ENCODE measurements at regions not wholly inside any gene's neighbourhood (a gene's known extent, or its start where the extent isn't known, plus 50 kb on each side); places are given as distances from the start of the nearest gene placed in this dataset.

DNA sequence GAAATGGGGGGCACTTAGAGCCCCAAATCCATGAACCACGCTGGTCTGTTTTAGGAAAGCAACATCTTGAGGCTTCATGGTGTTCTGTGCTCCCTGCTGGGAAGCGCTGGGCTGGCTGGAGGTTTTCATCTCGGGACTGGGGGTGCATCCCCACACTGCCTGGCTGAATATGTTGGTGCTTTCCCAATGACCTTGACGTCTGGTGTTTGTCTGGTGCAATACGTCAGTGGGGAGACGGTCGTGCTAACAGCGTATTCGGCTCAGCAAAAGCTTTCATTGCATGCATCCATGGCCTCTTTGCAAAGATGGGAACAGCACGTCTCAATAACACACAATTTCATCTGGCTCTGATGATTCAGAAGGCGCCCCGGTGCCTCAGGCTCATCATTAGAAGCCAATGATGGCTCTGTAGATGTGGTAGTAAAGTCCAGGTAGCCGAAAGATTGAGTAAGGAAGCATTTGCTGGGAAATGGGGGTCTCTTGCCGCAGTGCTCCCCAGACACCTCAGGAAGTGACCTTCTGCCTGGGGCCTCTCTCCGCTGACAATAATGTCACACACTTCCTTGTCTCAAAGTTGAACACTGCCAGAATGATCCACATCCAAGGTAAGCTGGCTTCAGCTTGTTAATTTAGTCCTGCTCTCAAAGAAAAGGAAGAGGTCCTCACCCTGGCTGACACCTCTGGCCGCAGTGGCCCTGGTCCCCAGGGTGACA is 97.7 kb downstream of the ING1 start:
- peaks cover 13% of the 10 kb centered on the region for H3K4me1 ChIP-seq (ENCODE audit: insufficient read depth, low read length)
- H3K9ac ChIP-seq (ENCODE audit: low read length) = no peak overlapping the region
- no peak overlapping the region for H2AFZ ChIP-seq (ENCODE audit: low read length)
- intact Hi-C loops (cut with micrococcal nuclease) = no loop called here
- no peak overlapping the region for H3K4me2 ChIP-seq (ENCODE audit: low read length)
- peaks cover 30% of the 10 kb centered on the region for H3K27me3 ChIP-seq (ENCODE audit: low read length)
- H3K36me3 ChIP-seq (ENCODE audit: low read depth, low read length) = no peaks in the 10 kb centered on the region
- no peaks in the 10 kb centered on the region for H3F3A ChIP-seq (ENCODE audit: low read length, unreplicated experiment)
- H3K9me2 ChIP-seq (replicated peaks; ENCODE audit: low read length) = no peaks in the 10 kb centered on the region
- POLR2A ChIA-PET (ENCODE audit: unreplicated experiment) = no interaction called here
- H3K4me3 ChIP-seq (ENCODE audit: low read length) = no peak overlapping the region
- DNase-seq (no peak), ATAC-seq (no peak)
- TF ChIP-seq EZH2phosphoT487 (IDR thresholded peaks at IDR 0.05; ENCODE audit: borderline replicate concordance, low read length) (no peak), EZH2 (IDR thresholded peaks at IDR 0.05; ENCODE audit: low read length, unreplicated experiment) (no peak)
- TF ChIP-seq, protein P1, sequence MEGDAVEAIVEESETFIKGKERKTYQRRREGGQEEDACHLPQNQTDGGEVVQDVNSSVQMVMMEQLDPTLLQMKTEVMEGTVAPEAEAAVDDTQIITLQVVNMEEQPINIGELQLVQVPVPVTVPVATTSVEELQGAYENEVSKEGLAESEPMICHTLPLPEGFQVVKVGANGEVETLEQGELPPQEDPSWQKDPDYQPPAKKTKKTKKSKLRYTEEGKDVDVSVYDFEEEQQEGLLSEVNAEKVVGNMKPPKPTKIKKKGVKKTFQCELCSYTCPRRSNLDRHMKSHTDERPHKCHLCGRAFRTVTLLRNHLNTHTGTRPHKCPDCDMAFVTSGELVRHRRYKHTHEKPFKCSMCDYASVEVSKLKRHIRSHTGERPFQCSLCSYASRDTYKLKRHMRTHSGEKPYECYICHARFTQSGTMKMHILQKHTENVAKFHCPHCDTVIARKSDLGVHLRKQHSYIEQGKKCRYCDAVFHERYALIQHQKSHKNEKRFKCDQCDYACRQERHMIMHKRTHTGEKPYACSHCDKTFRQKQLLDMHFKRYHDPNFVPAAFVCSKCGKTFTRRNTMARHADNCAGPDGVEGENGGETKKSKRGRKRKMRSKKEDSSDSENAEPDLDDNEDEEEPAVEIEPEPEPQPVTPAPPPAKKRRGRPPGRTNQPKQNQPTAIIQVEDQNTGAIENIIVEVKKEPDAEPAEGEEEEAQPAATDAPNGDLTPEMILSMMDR (conservative IDR thresholded peaks at IDR 0.05; ENCODE audit: low read depth, low read length) = no peak
- CTCF ChIA-PET = no interaction called here
- no peak overlapping the region for H3K27ac ChIP-seq (ENCODE audit: low read length)
- no TSS peak for BruUV-seq (replicated peaks)
- no peaks in the 10 kb centered on the region for H3K79me2 ChIP-seq (ENCODE audit: low read length)
- no peaks in the 10 kb centered on the region for H4K20me1 ChIP-seq (ENCODE audit: low read length)
- no peaks in the 10 kb centered on the region for H3K9me3 ChIP-seq (ENCODE audit: low read length)

DNA sequence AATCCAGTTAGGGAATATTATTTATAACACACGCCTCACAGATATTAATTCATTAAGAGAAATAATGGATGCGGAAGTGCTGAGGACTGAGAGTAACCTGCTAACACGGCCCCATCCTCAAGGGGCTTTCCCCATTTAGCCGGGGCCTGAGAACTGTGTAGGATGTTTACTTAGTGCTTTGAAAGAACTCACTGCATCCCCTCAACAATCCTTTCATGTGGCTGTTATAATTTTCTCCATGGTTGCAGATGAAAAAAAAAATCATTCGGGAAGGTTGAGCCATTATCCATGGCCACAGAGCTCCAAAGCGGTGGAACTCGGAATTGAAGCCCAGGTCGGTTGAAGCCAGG is 98.2 kb downstream of the ING1 start:
- Histone ChIP-seq H3K9me2 (replicated peaks; ENCODE audit: low read length) (no peaks in the 10 kb centered on the region), H3K4me2 (ENCODE audit: low read length) (no peak overlapping the region), H3K4me3 (ENCODE audit: low read length) (no peak overlapping the region), H3K36me3 (ENCODE audit: low read depth, low read length) (no peaks in the 10 kb centered on the region), H2AFZ (ENCODE audit: low read length) (no peak overlapping the region), H3K79me2 (ENCODE audit: low read length) (no peaks in the 10 kb centered on the region), H3F3A (ENCODE audit: low read length, unreplicated experiment) (no peaks in the 10 kb centered on the region), H3K4me1 (ENCODE audit: insufficient read depth, low read length) (peaks cover 13% of the 10 kb centered on the region), H3K27me3 (ENCODE audit: low read length) (peaks cover 30% of the 10 kb centered on the region), H3K9me3 (ENCODE audit: low read length) (no peaks in the 10 kb centered on the region), H3K9ac (ENCODE audit: low read length) (no peak overlapping the region), H4K20me1 (ENCODE audit: low read length) (no peaks in the 10 kb centered on the region), H3K27ac (ENCODE audit: low read length) (no peak overlapping the region)
- no peak for TF ChIP-seq EZH2phosphoT487 (IDR thresholded peaks at IDR 0.05; ENCODE audit: borderline replicate concordance, low read length)
- TF ChIP-seq, protein P1 (conservative IDR thresholded peaks at IDR 0.05; ENCODE audit: low read depth, low read length) = no peak
- no peak for TF ChIP-seq EZH2 (IDR thresholded peaks at IDR 0.05; ENCODE audit: low read length, unreplicated experiment)
- ATAC-seq (no peak), DNase-seq (no peak)
- intact Hi-C loops (cut with micrococcal nuclease) = no loop called here
- CTCF ChIA-PET = no interaction called here
- no TSS peak for BruUV-seq (replicated peaks)
- POLR2A ChIA-PET (ENCODE audit: unreplicated experiment) = no interaction called here

DNA sequence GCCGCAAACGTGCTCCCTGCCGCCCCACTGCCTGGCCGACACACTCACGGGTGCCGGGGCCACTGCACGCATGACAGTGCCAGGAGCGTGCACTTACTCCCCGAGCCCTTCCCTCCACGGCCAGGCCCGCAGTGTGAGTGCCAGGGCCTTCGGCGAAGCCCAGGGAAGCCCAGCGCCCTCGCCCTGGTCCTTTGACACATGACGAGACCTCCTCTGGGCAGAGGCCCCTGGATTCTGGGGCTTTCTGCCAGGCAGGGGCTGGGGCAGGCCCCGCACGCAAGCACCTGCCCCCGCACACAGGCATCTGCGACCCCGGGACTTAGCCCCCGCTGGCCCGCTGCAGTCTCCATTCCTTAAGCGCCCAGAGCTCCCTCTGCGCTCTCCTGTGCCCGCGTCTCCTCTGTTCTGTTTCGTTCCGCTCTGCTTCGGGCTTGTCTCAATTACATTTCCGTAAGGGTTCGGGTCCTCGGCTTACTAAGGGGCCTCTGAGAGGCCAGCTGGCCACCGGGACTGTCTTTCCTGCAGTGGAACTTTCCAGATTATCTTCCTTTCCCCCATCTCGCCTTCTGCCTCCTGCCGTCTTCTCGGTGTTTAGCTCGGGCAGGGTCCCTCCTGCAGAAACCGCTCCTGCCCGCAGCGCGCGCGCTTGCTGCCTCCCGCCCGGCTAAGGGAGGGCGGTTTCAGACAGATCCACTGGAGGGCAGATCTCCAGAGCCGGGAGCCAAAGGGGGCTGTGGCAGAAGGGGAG is 98.8 kb downstream of the ING1 start:
- BruUV-seq (replicated peaks) = no TSS peak
- no peak for ATAC-seq
- Histone ChIP-seq H4K20me1 (ENCODE audit: low read length) (no peaks in the 10 kb centered on the region), H3K9ac (ENCODE audit: low read length) (no peak overlapping the region), H3K27me3 (ENCODE audit: low read length) (peaks cover 30% of the 10 kb centered on the region), H3K9me2 (replicated peaks; ENCODE audit: low read length) (no peaks in the 10 kb centered on the region), H3K4me2 (ENCODE audit: low read length) (no peak overlapping the region), H3F3A (ENCODE audit: low read length, unreplicated experiment) (no peaks in the 10 kb centered on the region), H3K36me3 (ENCODE audit: low read depth, low read length) (no peaks in the 10 kb centered on the region), H3K4me3 (ENCODE audit: low read length) (no peak overlapping the region), H3K9me3 (ENCODE audit: low read length) (no peaks in the 10 kb centered on the region), H3K79me2 (ENCODE audit: low read length) (no peaks in the 10 kb centered on the region), H3K4me1 (ENCODE audit: insufficient read depth, low read length) (peaks cover 13% of the 10 kb centered on the region), H2AFZ (ENCODE audit: low read length) (no peak overlapping the region), H3K27ac (ENCODE audit: low read length) (no peak overlapping the region)
- CTCF ChIA-PET = no interaction called here
- POLR2A ChIA-PET (ENCODE audit: unreplicated experiment) = no interaction called here
- TF ChIP-seq EZH2 (IDR thresholded peaks at IDR 0.05; ENCODE audit: low read length, unreplicated experiment) (no peak), EZH2phosphoT487 (IDR thresholded peaks at IDR 0.05; ENCODE audit: borderline replicate concordance, low read length) (no peak)
- TF ChIP-seq, protein P1 (conservative IDR thresholded peaks at IDR 0.05; ENCODE audit: low read depth, low read length) = no peak
- intact Hi-C loops (cut with micrococcal nuclease) = no loop called here
- DNase-seq = no peak

Data from PC-3 (cell line).